ENCODE measurements at regions not wholly inside any gene's neighbourhood (a gene's known extent, or its start where the extent isn't known, plus 50 kb on each side); places are given as distances from the start of the nearest gene placed in this dataset.

GRCh38 chr9:19552282-19553105 lies 143.7 kb downstream of the ACER2 start:
- no peak for TF ChIP-seq CTCF (conservative IDR thresholded peaks at IDR 0.05 in 1 of 2, IDR thresholded peaks at IDR 0.05 in 1 of 2; ENCODE audit: extremely low read depth in 1 of 2, insufficient read depth in 1 of 2, low read depth in 1 of 2, low read length in 2 of 2)
- no peak for TF ChIP-seq EZH2 (IDR thresholded peaks at IDR 0.05; ENCODE audit: borderline replicate concordance, low read length)
